ENCODE measurements at regions not wholly inside any gene's neighbourhood (a gene's known extent, or its start where the extent isn't known, plus 50 kb on each side); places are given as distances from the start of the nearest gene placed in this dataset.

GRCh38 chr6:41423002-41423401 lies 87.6 kb downstream of the NCR2 start:
- TF ChIP-seq, protein P1, sequence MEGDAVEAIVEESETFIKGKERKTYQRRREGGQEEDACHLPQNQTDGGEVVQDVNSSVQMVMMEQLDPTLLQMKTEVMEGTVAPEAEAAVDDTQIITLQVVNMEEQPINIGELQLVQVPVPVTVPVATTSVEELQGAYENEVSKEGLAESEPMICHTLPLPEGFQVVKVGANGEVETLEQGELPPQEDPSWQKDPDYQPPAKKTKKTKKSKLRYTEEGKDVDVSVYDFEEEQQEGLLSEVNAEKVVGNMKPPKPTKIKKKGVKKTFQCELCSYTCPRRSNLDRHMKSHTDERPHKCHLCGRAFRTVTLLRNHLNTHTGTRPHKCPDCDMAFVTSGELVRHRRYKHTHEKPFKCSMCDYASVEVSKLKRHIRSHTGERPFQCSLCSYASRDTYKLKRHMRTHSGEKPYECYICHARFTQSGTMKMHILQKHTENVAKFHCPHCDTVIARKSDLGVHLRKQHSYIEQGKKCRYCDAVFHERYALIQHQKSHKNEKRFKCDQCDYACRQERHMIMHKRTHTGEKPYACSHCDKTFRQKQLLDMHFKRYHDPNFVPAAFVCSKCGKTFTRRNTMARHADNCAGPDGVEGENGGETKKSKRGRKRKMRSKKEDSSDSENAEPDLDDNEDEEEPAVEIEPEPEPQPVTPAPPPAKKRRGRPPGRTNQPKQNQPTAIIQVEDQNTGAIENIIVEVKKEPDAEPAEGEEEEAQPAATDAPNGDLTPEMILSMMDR (IDR thresholded peaks at IDR 0.05) = no peak
- H3K4me3 ChIP-seq = no peak overlapping the region

DNA sequence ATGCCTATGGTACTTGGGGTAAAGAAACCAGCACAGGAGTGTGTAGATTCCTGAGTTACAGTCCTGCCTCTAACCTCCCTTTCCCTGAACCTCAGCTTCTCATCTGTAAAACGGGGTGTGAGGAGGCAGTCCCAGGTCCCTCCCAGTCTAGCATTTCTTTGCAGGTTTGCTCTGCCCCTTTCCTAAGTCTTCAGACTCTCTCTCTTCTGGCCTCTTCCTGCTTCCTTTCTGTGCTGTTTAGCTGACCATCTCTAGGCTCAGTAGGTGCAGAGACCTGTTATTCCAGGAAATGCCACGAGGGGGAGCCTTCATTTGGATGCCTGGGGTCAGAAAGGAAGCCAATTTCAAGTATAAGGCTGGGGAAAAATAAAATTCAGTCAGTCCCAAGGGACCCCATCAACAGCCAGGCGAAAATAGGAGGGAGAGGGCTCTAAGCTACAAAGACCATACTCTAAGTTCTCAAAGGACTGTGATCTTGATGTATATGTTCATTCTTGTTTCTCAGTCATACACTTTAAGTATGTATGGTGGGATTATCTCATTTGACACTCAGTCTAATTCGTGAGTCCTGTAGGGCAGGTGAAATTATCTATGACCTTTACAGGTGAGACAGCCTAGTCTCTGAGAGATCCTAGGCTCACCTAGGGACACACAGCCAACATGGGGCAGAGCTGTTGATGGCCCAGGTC lies 89.1 kb downstream of the NCR2 start:
- no peak for DNase-seq (ENCODE audit: low spot score)
- TF ChIP-seq, protein P1 (IDR thresholded peaks at IDR 0.05) = peak; percentile 60
- Histone ChIP-seq H3K27ac (no peak overlapping the region), H3K4me3 (no peak overlapping the region)

More at GRCh38 chr6:41423002-41423401, 87.6 kb downstream of the NCR2 start:
- no peak for DNase-seq (ENCODE audit: low spot score)
- no peak overlapping the region for H3K27ac ChIP-seq

DNA sequence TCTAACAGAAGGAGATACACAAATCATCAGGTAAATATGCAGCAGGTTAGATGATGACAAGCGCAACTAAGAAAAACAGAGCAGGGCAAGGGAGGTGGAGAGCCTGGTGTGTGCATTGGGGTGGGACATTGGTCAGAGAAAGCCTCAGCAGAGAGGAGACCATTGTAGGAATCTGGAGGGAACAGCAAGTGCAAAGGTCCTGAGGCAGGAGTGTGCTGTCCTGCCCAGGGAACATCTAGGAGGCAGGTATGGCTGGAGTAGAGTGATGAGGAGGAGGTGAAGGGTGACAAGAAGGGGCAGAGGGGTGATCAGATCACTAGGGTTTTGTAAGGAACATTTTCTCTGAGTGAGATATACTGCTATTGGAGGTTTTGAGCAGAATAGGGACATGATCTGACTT lies 90.1 kb downstream of the NCR2 start:
- TF ChIP-seq, protein P1 (IDR thresholded peaks at IDR 0.05) = no peak
- DNase-seq (ENCODE audit: low spot score) = no peak
- H3K27ac ChIP-seq = peak overlapping the region in 1 of 2 donors; percentile 38
- no peak overlapping the region for H3K4me3 ChIP-seq

DNA sequence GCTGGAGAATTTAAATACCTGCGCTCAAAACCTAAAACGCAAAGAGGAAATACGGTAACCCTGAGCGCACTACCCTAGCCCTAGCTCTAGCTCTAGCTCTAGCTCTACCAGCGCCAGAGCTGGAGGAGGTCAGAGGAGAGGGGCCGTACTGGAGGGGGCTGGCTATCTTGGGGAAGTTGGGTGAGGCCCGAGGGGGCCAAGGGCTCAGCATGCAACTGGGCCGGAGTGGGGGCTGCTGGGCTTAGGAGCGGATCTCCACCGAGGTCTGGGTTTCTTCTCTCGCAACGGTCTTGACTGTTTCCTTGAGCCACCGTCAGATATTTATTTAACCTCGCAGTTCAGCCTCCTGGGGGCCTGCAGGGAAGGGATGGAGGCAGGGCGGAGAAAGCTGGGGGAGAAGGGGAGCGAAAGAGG lies 91.0 kb downstream of the NCR2 start:
- H3K27ac ChIP-seq = peak overlapping the region in 1 of 2 donors; percentile 93
- H3K4me3 ChIP-seq = no peak overlapping the region
- DNase-seq (ENCODE audit: low spot score) = no peak
- TF ChIP-seq, protein P1 (IDR thresholded peaks at IDR 0.05) = no peak

DNA sequence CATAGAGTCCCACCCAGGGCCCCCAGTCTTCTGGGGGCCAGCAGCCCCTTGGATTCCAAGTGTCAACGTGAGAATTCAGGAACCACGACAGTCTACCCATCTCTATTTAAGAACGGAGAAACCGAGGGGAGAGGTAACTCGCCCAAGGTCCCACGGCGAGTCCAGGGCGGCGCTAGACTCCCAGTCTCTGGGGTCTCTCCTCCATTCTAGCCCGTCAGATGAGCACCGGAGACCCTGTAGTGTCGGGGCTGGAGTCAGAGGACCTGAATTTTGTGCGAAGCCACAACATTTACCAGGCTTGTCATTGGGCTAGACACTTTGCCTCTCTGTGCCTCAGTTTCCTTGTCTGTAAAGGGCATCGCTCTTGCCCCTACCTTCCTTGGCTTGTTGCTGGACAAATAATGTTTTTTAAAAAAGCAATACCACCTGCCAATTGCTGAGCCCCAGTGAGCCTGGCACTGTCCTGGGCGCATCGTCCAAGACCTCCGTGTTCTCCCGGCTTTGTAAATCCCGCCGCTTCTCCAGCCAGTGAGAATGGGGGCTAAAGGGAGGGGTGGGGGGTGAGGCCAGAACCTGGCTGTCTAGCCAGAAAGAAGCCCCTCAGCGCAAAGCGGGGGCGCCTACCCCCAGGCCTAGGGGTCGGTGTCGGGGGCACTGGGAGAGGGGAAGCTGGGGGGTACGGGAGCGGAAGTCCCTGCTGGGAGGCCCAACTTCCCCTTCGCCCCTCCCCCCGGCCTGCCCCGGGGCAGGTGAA lies 91.7 kb downstream of the NCR2 start:
- TF ChIP-seq, protein P1 (IDR thresholded peaks at IDR 0.05) = no peak
- H3K4me3 ChIP-seq = peak overlapping the region; percentile 77
- H3K27ac ChIP-seq = peak overlapping the region; percentile 79 to 93
- DNase-seq (ENCODE audit: low spot score) = no peak

DNA sequence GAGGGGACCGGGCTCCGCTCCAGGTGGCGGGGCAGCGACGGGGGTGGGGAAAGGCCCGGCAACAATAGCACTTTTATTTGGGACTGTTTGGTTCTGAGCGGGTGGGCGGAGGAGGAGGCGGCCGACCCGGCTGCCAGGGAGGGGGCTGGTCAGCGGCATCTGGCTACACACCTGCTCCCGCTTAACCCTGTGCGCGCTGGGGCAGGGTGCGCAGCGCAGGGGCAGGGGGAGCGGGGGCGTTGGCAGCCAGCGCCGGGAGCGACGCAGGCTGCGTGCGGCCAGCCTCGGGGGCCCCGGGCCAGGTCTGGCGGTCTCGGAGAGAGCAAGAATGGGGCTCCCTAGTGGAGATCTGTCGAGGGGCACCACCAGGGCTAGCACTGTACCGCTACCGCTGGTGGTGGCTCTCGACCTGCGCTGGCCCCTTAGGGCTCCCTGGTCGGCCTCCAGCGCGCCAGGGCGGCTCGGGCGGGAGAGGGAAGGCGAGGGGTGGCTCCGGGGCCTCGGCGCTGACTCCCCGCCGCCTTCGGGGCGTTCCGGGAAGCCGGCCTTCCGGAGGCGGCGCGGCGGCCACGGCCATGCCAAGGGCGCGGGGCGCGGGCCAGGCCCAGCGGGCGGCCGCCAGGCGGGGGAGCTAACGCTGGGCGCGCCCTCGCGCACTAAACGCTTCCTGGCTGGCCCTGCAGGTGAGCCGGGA lies 92.4 kb downstream of the NCR2 start:
- Histone ChIP-seq H3K4me3 (peak overlapping the region; percentile 77), H3K27ac (peak overlapping the region; percentile 79 to 93)
- TF ChIP-seq, protein P1 (IDR thresholded peaks at IDR 0.05) = no peak
- DNase-seq (ENCODE audit: low spot score) = no peak

Data from coronary artery (tissue), 2 donors.